SK-N-SH treated with all-trans-retinoic acid at 6 μM for 48 hours (cell line): ENCODE measurements at regions not wholly inside any gene's neighbourhood (a gene's known extent, or its start where the extent isn't known, plus 50 kb on each side); places are given as distances from the start of the nearest gene placed in this dataset.
A peak's percentile ranks its signal among the peaks of the same experiment; 100 is the strongest.

ENCODE experiments used
- ATAC-seq: fragments of 200-7000 bp; cut with Tn5 transposase; 3 replicates; pipeline ENCODE4 v1.9.1; 2020; ENCODE audit warnings: mild to moderate bottlenecking, moderate library complexity
- ARNTL ChIP-seq: fragments of 450-650 bp; formaldehyde crosslinking; IDR thresholded peaks from 2 replicates; pipeline ENCODE4 v1.5.0; 2020; ENCODE audit warnings: low read depth, mild to moderate bottlenecking, moderate library complexity, borderline replicate concordance
- BACH2 ChIP-seq: fragments of 250-450 bp; sonication (Bioruptor Pico); IDR thresholded peaks from 2 replicates; pipeline ENCODE4 v1.9.0; 2021; ENCODE audit warnings: mild to moderate bottlenecking, borderline replicate concordance
- CSDC2 ChIP-seq: fragments of 250-450 bp; sonication (Bioruptor Pico); IDR thresholded peaks from 2 replicates; pipeline ENCODE4 v1.5.0; 2020; ENCODE audit warnings: mild to moderate bottlenecking, moderate library complexity
- GLIS3 ChIP-seq: fragments of 250-450 bp; sonication (Bioruptor Pico); IDR thresholded peaks from 2 replicates; pipeline ENCODE4 v1.5.0; 2020; ENCODE audit warnings: mild to moderate bottlenecking, moderate library complexity
- ISL1 ChIP-seq: fragments of 250-450 bp; sonication (Bioruptor Pico); IDR thresholded peaks from 2 replicates; pipeline ENCODE4 v2.1.2; 2022; ENCODE audit warnings: mild to moderate bottlenecking, moderate library complexity
- OSR1 ChIP-seq: fragments of 250-450 bp; sonication (Bioruptor Pico); IDR thresholded peaks from 2 replicates; pipeline ENCODE4 v1.8.0; 2022; ENCODE audit warnings: moderate library complexity, mild to moderate bottlenecking, inconsistent platforms
- PATZ1 ChIP-seq: fragments of 250-450 bp; sonication (Bioruptor Pico); IDR thresholded peaks from 2 replicates; pipeline ENCODE4 v1.8.0; 2020; ENCODE audit warnings: mild to moderate bottlenecking, moderate library complexity, borderline replicate concordance
- PPARA ChIP-seq: fragments of 250-450 bp; sonication (Bioruptor Pico); IDR thresholded peaks from 2 replicates; pipeline ENCODE4 v1.5.0; 2020; ENCODE audit warnings: mild to moderate bottlenecking, borderline replicate concordance
- RARB ChIP-seq: fragments of 250-450 bp; sonication (Bioruptor Pico); IDR thresholded peaks from 2 replicates; pipeline ENCODE4 v1.8.0; 2021; ENCODE audit warnings: mild to moderate bottlenecking, moderate library complexity
- TCF4 ChIP-seq: fragments of 250-450 bp; sonication (Bioruptor Pico); IDR thresholded peaks from 2 replicates; pipeline ENCODE4 v1.8.0; 2021; ENCODE audit warnings: mild to moderate bottlenecking, moderate library complexity, borderline replicate concordance
- TOX ChIP-seq: fragments of 250-450 bp; sonication (Bioruptor Pico); IDR thresholded peaks from 2 replicates; pipeline ENCODE4 v1.8.0; 2021; ENCODE audit warnings: mild to moderate bottlenecking, moderate library complexity, borderline replicate concordance
- TSHZ2 ChIP-seq: fragments of 250-450 bp; sonication (Bioruptor Pico); IDR thresholded peaks from 2 replicates; pipeline ENCODE4 v1.5.0; 2020; ENCODE audit warnings: mild to moderate bottlenecking, moderate library complexity
- ZC3H10 ChIP-seq: fragments of 250-450 bp; sonication (Bioruptor Pico); IDR thresholded peaks from 2 replicates; pipeline ENCODE4 v1.5.1; 2021; ENCODE audit warnings: mild to moderate bottlenecking, moderate library complexity
- ZFP30 ChIP-seq: fragments of 450-650 bp; formaldehyde crosslinking; IDR thresholded peaks from 2 replicates; pipeline ENCODE4 v1.5.0; 2022; ENCODE audit warnings: mild to moderate bottlenecking, moderate library complexity
- ZNF565 ChIP-seq: fragments of 450-650 bp; formaldehyde crosslinking; conservative IDR thresholded peaks from 2 replicates; pipeline ENCODE4 v1.5.0; 2020; ENCODE audit warnings: low read depth, mild to moderate bottlenecking, moderate library complexity
- ZNF70 ChIP-seq: fragments of 450-650 bp; formaldehyde crosslinking; IDR thresholded peaks from 2 replicates; pipeline ENCODE4 v1.5.0; 2020; ENCODE audit warnings: mild to moderate bottlenecking, moderate library complexity
- ZNF8 ChIP-seq: fragments of 450-650 bp; formaldehyde crosslinking; IDR thresholded peaks from 2 replicates; pipeline ENCODE4 v1.5.0; 2020; ENCODE audit warnings: mild to moderate bottlenecking, moderate library complexity
- TF ChIP-seq, protein P1 (sequence below): fragments of 250-450 bp; sonication (Bioruptor Pico); IDR thresholded peaks from 2 replicates; pipeline ENCODE4 v1.5.1; 2020; ENCODE audit warnings: low read depth, mild to moderate bottlenecking, moderate library complexity
- TF ChIP-seq, protein P2 (sequence below): fragments of 250-450 bp; sonication (Bioruptor Pico); IDR thresholded peaks from 2 replicates; pipeline ENCODE4 v1.5.1; 2021; ENCODE audit warnings: mild to moderate bottlenecking, moderate library complexity
- TF ChIP-seq, protein P3 (sequence below): fragments of 250-450 bp; sonication (Bioruptor Pico); IDR thresholded peaks from 2 replicates; pipeline ENCODE4 v1.8.0; 2021; ENCODE audit warnings: low read depth, mild to moderate bottlenecking, moderate library complexity, borderline replicate concordance

- TF ChIP-seq CSDC2 (no peak), BACH2 (CRISPR knock-in tag) (no peak), ZFP30 (CRISPR knock-in tag) (no peak), OSR1 (CRISPR knock-in tag) (no peak), PPARA (no peak), ISL1 (CRISPR knock-in tag) (no peak), ZC3H10 (CRISPR knock-in tag) (no peak), ARNTL (CRISPR knock-in tag) (no peak)
- ATAC-seq = peak; percentile 58
These were observed 357.7 kb downstream of the TTLL7 start for GRCh38 chr1:83641206-83641658.

- no peak for ATAC-seq
- TF ChIP-seq CSDC2 (no peak), ZC3H10 (CRISPR knock-in tag) (no peak), ARNTL (CRISPR knock-in tag) (no peak), PATZ1 (CRISPR knock-in tag) (no peak), ZNF565 (no peak), OSR1 (CRISPR knock-in tag) (no peak), TCF4 (no peak), ZNF8 (CRISPR knock-in tag) (no peak)
- TF ChIP-seq, protein P1, sequence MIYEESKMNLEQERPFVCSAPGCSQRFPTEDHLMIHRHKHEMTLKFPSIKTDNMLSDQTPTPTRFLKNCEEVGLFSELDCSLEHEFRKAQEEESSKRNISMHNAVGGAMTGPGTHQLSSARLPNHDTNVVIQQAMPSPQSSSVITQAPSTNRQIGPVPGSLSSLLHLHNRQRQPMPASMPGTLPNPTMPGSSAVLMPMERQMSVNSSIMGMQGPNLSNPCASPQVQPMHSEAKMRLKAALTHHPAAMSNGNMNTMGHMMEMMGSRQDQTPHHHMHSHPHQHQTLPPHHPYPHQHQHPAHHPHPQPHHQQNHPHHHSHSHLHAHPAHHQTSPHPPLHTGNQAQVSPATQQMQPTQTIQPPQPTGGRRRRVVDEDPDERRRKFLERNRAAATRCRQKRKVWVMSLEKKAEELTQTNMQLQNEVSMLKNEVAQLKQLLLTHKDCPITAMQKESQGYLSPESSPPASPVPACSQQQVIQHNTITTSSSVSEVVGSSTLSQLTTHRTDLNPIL (CRISPR knock-in tag) = no peak
These were observed 359.1 kb downstream of the TTLL7 start for GRCh38 chr1:83639785-83640184.

GRCh38 chr1:83637586-83637985 lies 361.3 kb downstream of the TTLL7 start:
- ATAC-seq = no peak
- TF ChIP-seq ZNF70 (no peak), GLIS3 (CRISPR knock-in tag) (no peak), TCF4 (no peak), TOX (no peak), TSHZ2 (CRISPR knock-in tag) (no peak), ZC3H10 (CRISPR knock-in tag) (no peak), ZFP30 (CRISPR knock-in tag) (no peak), OSR1 (CRISPR knock-in tag) (no peak), ZNF8 (CRISPR knock-in tag) (no peak), ZNF565 (no peak), PATZ1 (CRISPR knock-in tag) (no peak), BACH2 (CRISPR knock-in tag) (no peak), RARB (CRISPR knock-in tag) (no peak), ARNTL (CRISPR knock-in tag) (no peak), ISL1 (CRISPR knock-in tag) (no peak)
- TF ChIP-seq, protein P2, sequence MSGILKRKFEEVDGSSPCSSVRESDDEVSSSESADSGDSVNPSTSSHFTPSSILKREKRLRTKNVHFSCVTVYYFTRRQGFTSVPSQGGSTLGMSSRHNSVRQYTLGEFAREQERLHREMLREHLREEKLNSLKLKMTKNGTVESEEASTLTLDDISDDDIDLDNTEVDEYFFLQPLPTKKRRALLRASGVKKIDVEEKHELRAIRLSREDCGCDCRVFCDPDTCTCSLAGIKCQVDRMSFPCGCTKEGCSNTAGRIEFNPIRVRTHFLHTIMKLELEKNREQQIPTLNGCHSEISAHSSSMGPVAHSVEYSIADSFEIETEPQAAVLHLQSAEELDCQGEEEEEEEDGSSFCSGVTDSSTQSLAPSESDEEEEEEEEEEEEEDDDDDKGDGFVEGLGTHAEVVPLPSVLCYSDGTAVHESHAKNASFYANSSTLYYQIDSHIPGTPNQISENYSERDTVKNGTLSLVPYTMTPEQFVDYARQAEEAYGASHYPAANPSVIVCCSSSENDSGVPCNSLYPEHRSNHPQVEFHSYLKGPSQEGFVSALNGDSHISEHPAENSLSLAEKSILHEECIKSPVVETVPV (CRISPR knock-in tag) = no peak
- TF ChIP-seq, protein P3, sequence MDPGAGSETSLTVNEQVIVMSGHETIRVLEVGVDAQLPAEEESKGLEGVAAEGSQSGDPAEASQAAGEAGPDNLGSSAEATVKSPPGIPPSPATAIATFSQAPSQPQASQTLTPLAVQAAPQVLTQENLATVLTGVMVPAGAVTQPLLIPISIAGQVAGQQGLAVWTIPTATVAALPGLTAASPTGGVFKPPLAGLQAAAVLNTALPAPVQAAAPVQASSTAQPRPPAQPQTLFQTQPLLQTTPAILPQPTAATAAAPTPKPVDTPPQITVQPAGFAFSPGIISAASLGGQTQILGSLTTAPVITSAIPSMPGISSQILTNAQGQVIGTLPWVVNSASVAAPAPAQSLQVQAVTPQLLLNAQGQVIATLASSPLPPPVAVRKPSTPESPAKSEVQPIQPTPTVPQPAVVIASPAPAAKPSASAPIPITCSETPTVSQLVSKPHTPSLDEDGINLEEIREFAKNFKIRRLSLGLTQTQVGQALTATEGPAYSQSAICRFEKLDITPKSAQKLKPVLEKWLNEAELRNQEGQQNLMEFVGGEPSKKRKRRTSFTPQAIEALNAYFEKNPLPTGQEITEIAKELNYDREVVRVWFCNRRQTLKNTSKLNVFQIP (CRISPR knock-in tag) = no peak
- TF ChIP-seq, protein P1 (CRISPR knock-in tag) = no peak
- TF ChIP-seq, all 23 proteins: peak for 0
